CD14-positive monocyte (primary cell): ENCODE measurements at regions not wholly inside any gene's neighbourhood (a gene's known extent, or its start where the extent isn't known, plus 50 kb on each side); places are given as distances from the start of the nearest gene placed in this dataset.
A peak's percentile ranks its signal among the peaks of the same experiment; 100 is the strongest.

Source experiments
- DNase-seq, 3 donors: peaks; one replicate each; pipeline ENCODE4 v3.0.0-alpha.2; 2011 to 2022
- H2AFZ ChIP-seq: 2 replicates; pipeline ENCODE4 v1.6.0; 2012; ENCODE audit warnings: mild to moderate bottlenecking, low read depth, low read length, inconsistent platforms; ENCODE audit not compliant: insufficient read depth, poor library complexity, severe bottlenecking
- H3K27ac ChIP-seq, 2 donors: 1 replicate in 1 of 2; 2 replicates in 1 of 2; pipeline ENCODE4 v1.5.1; 2012 to 2013; ENCODE audit warnings: low read length in 2 of 2, control low read depth in 1 of 2, inconsistent platforms in 1 of 2, low read depth in 1 of 2, mild to moderate bottlenecking in 1 of 2
- H3K27me3 ChIP-seq, 2 donors: one replicate each; pipeline versions ENCODE4 v1.6.0 to v1.6.1; 2011 to 2013; ENCODE audit warnings: low read length in 2 of 2; ENCODE audit not compliant: control insufficient read depth in 2 of 2, insufficient read depth in 2 of 2
- H3K36me3 ChIP-seq, 2 donors: replicated peaks in 1 of 2; 1 replicate in 1 of 2; 2 replicates in 1 of 2; pipeline versions ENCODE4 v1.5.1 to v1.6.1; 2012 to 2013; ENCODE audit warnings: low read length in 2 of 2, control low read depth in 1 of 2, inconsistent platforms in 1 of 2, mild to moderate bottlenecking in 1 of 2; ENCODE audit not compliant: insufficient read depth in 2 of 2, control insufficient read depth in 1 of 2
- H3K4me1 ChIP-seq, 2 donors: 1 replicate in 1 of 2; 2 replicates in 1 of 2; pipeline versions ENCODE4 v1.5.1 to v1.6.1; 2012 to 2013; ENCODE audit warnings: low read length in 2 of 2, control low read depth in 1 of 2, inconsistent platforms in 1 of 2, mild to moderate bottlenecking in 1 of 2, moderate library complexity in 1 of 2; ENCODE audit not compliant: insufficient read depth in 2 of 2, control insufficient read depth in 1 of 2
- H3K4me2 ChIP-seq: replicated peaks from 2 replicates; pipeline ENCODE3; 2012; ENCODE audit warnings: low read length, moderate library complexity, mild to moderate bottlenecking; ENCODE audit not compliant: poor library complexity, severe bottlenecking; ENCODE audit errors: extremely low read depth
- H3K4me3 ChIP-seq, 3 experiments: fragments of 200-600 bp in 1 of 3; sonication (generic) in 1 of 3; replicated peaks in 1 of 3; 1 replicate in 2 of 3; 2 replicates in 1 of 3; pipeline ENCODE4 v1.5.1; 2011 to 2013; ENCODE audit warnings: low read length in 3 of 3, mild to moderate bottlenecking in 3 of 3, control low read depth in 2 of 3, low read depth in 2 of 3, inconsistent platforms in 1 of 3, moderate library complexity in 1 of 3
- H3K79me2 ChIP-seq: 2 replicates; pipeline ENCODE4 v1.6.0; 2012; ENCODE audit warnings: mild to moderate bottlenecking, control low read depth, inconsistent platforms, low read length, moderate library complexity; ENCODE audit not compliant: insufficient read depth
- H3K9ac ChIP-seq: 2 replicates; pipeline ENCODE4 v1.6.0; 2017; ENCODE audit warnings: low read length, mild to moderate bottlenecking; ENCODE audit not compliant: insufficient read depth, poor library complexity, severe bottlenecking
- H3K9me3 ChIP-seq, 2 donors: replicated peaks in 1 of 2; 1 replicate in 1 of 2; 2 replicates in 1 of 2; pipeline versions ENCODE4 v1.5.1 to v1.6.1; 2012 to 2013; ENCODE audit warnings: low read length in 2 of 2, control low read depth in 1 of 2; ENCODE audit not compliant: control insufficient read depth in 1 of 2, insufficient read depth in 1 of 2
- H4K20me1 ChIP-seq: 2 replicates; pipeline ENCODE4 v1.6.0; 2012; ENCODE audit warnings: mild to moderate bottlenecking, low read length, control low read depth, moderate library complexity; ENCODE audit not compliant: insufficient read depth
- H3K27ac Mint-ChIP-seq, 7 donors: one replicate each; pipeline ENCODE4 v1.8.0; 2020; ENCODE audit warnings: mild to moderate bottlenecking in 7 of 7, mixed read lengths in 7 of 7, moderate library complexity in 6 of 7, inconsistent platforms in 2 of 7
- H3K27me3 Mint-ChIP-seq, 3 donors: one replicate each; pipeline ENCODE4 v1.8.0; 2021 to 2022; ENCODE audit warnings: low read depth in 3 of 3, mild to moderate bottlenecking in 3 of 3, mixed read lengths in 3 of 3, moderate library complexity in 3 of 3, inconsistent platforms in 1 of 3
- H3K36me3 Mint-ChIP-seq, 2 donors: one replicate each; pipeline ENCODE4 v1.8.0; 2020; ENCODE audit warnings: mixed read lengths in 2 of 2, inconsistent platforms in 1 of 2, mild to moderate bottlenecking in 1 of 2
- H3K4me1 Mint-ChIP-seq: one replicate; pipeline ENCODE4 v1.8.0; 2020; ENCODE audit warnings: mild to moderate bottlenecking, mixed read lengths
- H3K4me3 Mint-ChIP-seq, 2 donors: one replicate each; pipeline ENCODE4 v1.8.0; 2020; ENCODE audit warnings: mild to moderate bottlenecking in 2 of 2, mixed read lengths in 2 of 2, moderate library complexity in 1 of 2
- H3K9me3 Mint-ChIP-seq, 7 donors: one replicate each; pipeline ENCODE4 v1.8.0; 2020 to 2022; ENCODE audit warnings: mixed read lengths in 7 of 7, mild to moderate bottlenecking in 6 of 7, moderate library complexity in 6 of 7, inconsistent platforms in 2 of 7
- CTCF ChIP-seq: fragments of 200-600 bp; IDR thresholded peaks from one replicate; pipeline ENCODE4 v1.8.0; 2022; ENCODE audit warnings: antibody characterized with exemption, mild to moderate bottlenecking
- WGBS: methylation state at CpG from one replicate; pipeline ENCODE4 v1.1.5; 2013; ENCODE audit warnings: missing lambda C conversion rate; ENCODE audit not compliant: insufficient coverage; 5-methylcytosine and 5-hydroxymethylcytosine counted together
- intact Hi-C, 2 donors: fragments of 100-400 bp; cut with micrococcal nuclease; formaldehyde crosslinking; loops; one replicate each; pipeline versions ENCODE4 v1.15.0 to v1.15.1; 2023

- H3K4me3 Mint-ChIP-seq, result no peak overlapping the region
- Histone ChIP-seq H3K9ac (no peak overlapping the region), H3K4me3 (no peak overlapping the region), H2AFZ (no peak overlapping the region), H3K27me3 (no peaks in the 10 kb centered on the region), H3K4me2 (no peak overlapping the region), H3K36me3 (no peaks in the 10 kb centered on the region), H3K79me2 (no peaks in the 10 kb centered on the region), H3K4me1 (no peaks in the 10 kb centered on the region), H4K20me1 (no peaks in the 10 kb centered on the region), H3K9me3 (peaks cover 39 to 49% of the 10 kb centered on the region in 2 donors), H3K27ac (no peak overlapping the region)
- no peak for DNase-seq
- H3K27me3 Mint-ChIP-seq, result peaks cover 0 to 1% (median 0%) of the 10 kb centered on the region in 3 donors
- 95% methylated on average over 4 of the region's 4 CpGs for WGBS
- intact Hi-C loops, result no loop called here
- no peak for TF ChIP-seq CTCF
- H3K9me3 Mint-ChIP-seq, result peaks cover 7 to 34% (median 11%) of the 10 kb centered on the region in 7 donors
- no peak overlapping the region for H3K27ac Mint-ChIP-seq
- H3K36me3 Mint-ChIP-seq, result no peaks in the 10 kb centered on the region
- H3K4me1 Mint-ChIP-seq, result no peaks in the 10 kb centered on the region
Measured at GRCh38 chr5:2582507-2582906, 169.0 kb downstream of the IRX2 start.

GRCh38 chr5:2582106-2582505, 169.4 kb downstream of the IRX2 start:
- Histone ChIP-seq H3K27me3 (no peaks in the 10 kb centered on the region), H2AFZ (no peak overlapping the region), H4K20me1 (no peaks in the 10 kb centered on the region), H3K9ac (no peak overlapping the region), H3K36me3 (no peaks in the 10 kb centered on the region), H3K4me2 (no peak overlapping the region), H3K4me1 (no peaks in the 10 kb centered on the region), H3K4me3 (no peak overlapping the region), H3K9me3 (peaks cover 39 to 47% of the 10 kb centered on the region in 2 donors), H3K79me2 (no peaks in the 10 kb centered on the region), H3K27ac (no peak overlapping the region)
- TF ChIP-seq CTCF, result no peak
- 91% methylated on average over 7 of the region's 7 CpGs for WGBS
- DNase-seq, result no peak
- peaks cover 0 to 1% (median 0%) of the 10 kb centered on the region in 3 donors for H3K27me3 Mint-ChIP-seq
- no peaks in the 10 kb centered on the region for H3K36me3 Mint-ChIP-seq
- peaks cover 6 to 34% (median 11%) of the 10 kb centered on the region in 7 donors for H3K9me3 Mint-ChIP-seq
- H3K27ac Mint-ChIP-seq, result peak overlapping the region in 1 of 7 donors; percentile 10
- intact Hi-C loops, result no loop called here
- no peaks in the 10 kb centered on the region for H3K4me1 Mint-ChIP-seq
- H3K4me3 Mint-ChIP-seq, result no peak overlapping the region
